ENCODE measurements at regions not wholly inside any gene's neighbourhood (a gene's known extent, or its start where the extent isn't known, plus 50 kb on each side); places are given as distances from the start of the nearest gene placed in this dataset.

DNA sequence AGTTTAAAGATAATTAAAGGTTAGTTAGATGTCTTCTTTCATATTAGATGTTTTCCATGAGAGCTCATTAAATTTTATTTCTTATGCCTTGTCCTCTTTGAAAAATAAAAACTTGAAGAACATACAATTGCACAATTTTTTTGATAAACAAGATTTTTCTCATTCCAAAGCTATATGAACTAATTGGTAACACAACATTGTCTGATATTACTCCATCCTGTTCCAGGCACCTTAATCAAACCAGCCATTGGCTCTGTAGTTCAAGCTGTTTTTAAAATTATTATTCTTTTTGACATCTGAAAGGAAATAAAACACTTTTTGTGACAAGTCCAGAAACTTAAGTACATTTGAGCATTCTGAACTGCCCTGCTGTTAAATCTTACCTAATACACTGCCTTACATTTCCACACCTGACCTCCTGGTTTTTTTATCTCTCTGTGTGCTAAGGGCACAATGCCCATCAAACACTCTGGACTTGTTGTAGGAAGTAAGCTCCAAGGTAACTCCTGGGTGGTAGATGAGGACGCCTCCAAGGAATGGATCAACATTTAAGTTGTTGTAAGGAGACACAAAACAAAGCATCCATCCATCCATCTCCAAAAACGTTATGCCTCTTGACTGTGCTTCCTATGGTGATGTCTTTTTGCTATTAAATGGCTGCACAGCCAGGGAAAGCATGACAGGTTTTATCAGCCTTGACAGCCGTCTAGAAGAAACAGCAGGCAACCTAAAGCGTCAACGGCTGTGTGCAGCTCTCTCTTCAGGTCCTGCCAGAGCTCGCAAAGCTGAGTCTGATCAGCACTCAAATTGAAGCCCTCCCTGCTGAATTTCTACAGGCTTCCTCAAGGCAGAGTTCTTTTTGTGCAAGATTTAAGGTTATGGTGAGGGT lies 449.9 kb upstream of the FLRT2 start:
- ATAC-seq (peak in 3 of 4 donors; percentile 31 to 53 (median 36)), FAIRE-seq (no peak), DNase-seq (no peak)
- Histone ChIP-seq H3K27ac (no peak overlapping the region), H3K4me1 (no peaks in the 10 kb centered on the region), H3K36me3 (no peaks in the 10 kb centered on the region), H3K27me3 (no peaks in the 10 kb centered on the region), H3K9me3 (no peaks in the 10 kb centered on the region), H3K4me3 (no peak overlapping the region)
- intact Hi-C loops (cut with DNase I): no loop called here
- WGBS, 2 donors: 33 to 37% methylated on average over 6 of the region's 6 CpGs
- TF ChIP-seq CTCF (IDR thresholded peaks at IDR 0.05): no peak

- TF ChIP-seq CTCF (IDR thresholded peaks at IDR 0.05): no peak
- Histone ChIP-seq H3K36me3 (no peaks in the 10 kb centered on the region), H3K4me3 (no peak overlapping the region), H3K27me3 (no peaks in the 10 kb centered on the region), H3K9me3 (no peaks in the 10 kb centered on the region), H3K27ac (no peak overlapping the region), H3K4me1 (no peaks in the 10 kb centered on the region)
- no peak for ATAC-seq
- intact Hi-C loops (cut with DNase I): no loop called here
- no peak for FAIRE-seq
- 59 to 100% methylated on average over 1 of the region's 1 CpG for WGBS, 2 donors
- DNase-seq: no peak
These were observed 445.6 kb upstream of the FLRT2 start for GRCh38 chr14:85084344-85084743.

DNA sequence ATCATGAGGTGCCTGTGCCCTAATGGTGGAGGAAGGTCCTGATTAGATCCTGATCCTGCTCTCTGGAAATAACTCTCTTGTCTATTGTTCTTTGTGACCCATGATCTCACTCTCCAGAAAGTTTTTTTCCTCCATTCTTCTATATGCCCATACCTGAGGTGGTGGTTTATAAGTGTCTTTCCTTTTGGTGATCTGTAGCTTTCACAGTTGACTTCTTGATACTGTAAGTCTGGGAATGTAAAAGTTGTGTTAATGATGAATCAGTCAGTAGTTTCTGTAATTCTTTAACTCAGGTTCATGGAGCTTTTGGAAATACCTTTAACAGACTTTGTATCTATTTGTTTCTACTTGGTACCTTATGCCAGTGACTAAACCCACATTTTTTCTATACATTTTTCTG lies 444.0 kb upstream of the FLRT2 start:
- TF ChIP-seq CTCF (IDR thresholded peaks at IDR 0.05): no peak
- Histone ChIP-seq H3K4me1 (no peaks in the 10 kb centered on the region), H3K36me3 (no peaks in the 10 kb centered on the region), H3K9me3 (no peaks in the 10 kb centered on the region), H3K27ac (no peak overlapping the region), H3K4me3 (no peak overlapping the region), H3K27me3 (no peaks in the 10 kb centered on the region)
- DNase-seq (no peak), FAIRE-seq (no peak), ATAC-seq (no peak)
- intact Hi-C loops (cut with DNase I): no loop called here

GRCh38 chr14:85087201-85087600 lies 442.7 kb upstream of the FLRT2 start:
- intact Hi-C loops (cut with DNase I): no loop called here
- no peak for ATAC-seq
- Histone ChIP-seq H3K4me3 (no peak overlapping the region), H3K4me1 (no peaks in the 10 kb centered on the region), H3K27ac (no peak overlapping the region), H3K36me3 (no peaks in the 10 kb centered on the region), H3K27me3 (no peaks in the 10 kb centered on the region), H3K9me3 (no peaks in the 10 kb centered on the region)
- DNase-seq: no peak
- FAIRE-seq: no peak
- WGBS, 2 donors: 36 to 62% methylated on average over 2 of the region's 2 CpGs
- TF ChIP-seq CTCF (IDR thresholded peaks at IDR 0.05): no peak

- H3K27ac ChIP-seq: no peak overlapping the region
These were observed 441.8 kb upstream of the FLRT2 start for GRCh38 chr14:85088192-85088591.

More at GRCh38 chr14:85088192-85088591, 441.8 kb upstream of the FLRT2 start:
- Histone ChIP-seq H3K27me3 (no peaks in the 10 kb centered on the region), H3K9me3 (no peaks in the 10 kb centered on the region), H3K4me1 (no peaks in the 10 kb centered on the region), H3K36me3 (no peaks in the 10 kb centered on the region), H3K4me3 (no peak overlapping the region)
- ATAC-seq: peak in 1 of 4 donors; percentile 14
- 47 to 54% methylated on average over 2 of the region's 2 CpGs for WGBS, 2 donors
- no peak for FAIRE-seq
- DNase-seq: no peak
- intact Hi-C loops (cut with DNase I): no loop called here
- TF ChIP-seq CTCF (IDR thresholded peaks at IDR 0.05): no peak
